Smooth muscle cell (in vitro differentiated cells): ENCODE measurements at regions not wholly inside any gene's neighbourhood (a gene's known extent, or its start where the extent isn't known, plus 50 kb on each side); places are given as distances from the start of the nearest gene placed in this dataset.
A peak's percentile ranks its signal among the peaks of the same experiment; 100 is the strongest.

ENCODE experiments used
- DNase-seq: peaks from one replicate; lab custom pipeline; 2025; ENCODE audit not compliant: unreplicated experiment; lab: John Stamatoyannopoulos, UW
- H2AFZ ChIP-seq: fragments of 200-600 bp; sonication (generic); 2 replicates; pipeline ENCODE4 v1.6.0; 2016; ENCODE audit warnings: antibody characterized with exemption, low read depth, mild to moderate bottlenecking
- H3F3A ChIP-seq: fragments of 200-600 bp; sonication (generic); 2 replicates; pipeline ENCODE4 v1.6.0; 2017; ENCODE audit warnings: antibody characterized with exemption, low read depth
- H3K27ac ChIP-seq: fragments of 200-600 bp; sonication (generic); 2 replicates; pipeline ENCODE4 v1.5.1; 2016; ENCODE audit warnings: low read depth, mild to moderate bottlenecking
- H3K27me3 ChIP-seq: fragments of 200-600 bp; sonication (generic); 2 replicates; pipeline ENCODE4 v1.6.1; 2016; ENCODE audit warnings: low read depth, mild to moderate bottlenecking
- H3K36me3 ChIP-seq: fragments of 200-600 bp; sonication (generic); 2 replicates; pipeline ENCODE4 v1.5.1; 2016; ENCODE audit warnings: low read depth
- H3K4me1 ChIP-seq: fragments of 200-600 bp; sonication (generic); 2 replicates; pipeline ENCODE4 v1.5.1; 2016; ENCODE audit warnings: low read depth
- H3K4me2 ChIP-seq: fragments of 200-600 bp; sonication (generic); 2 replicates; pipeline ENCODE4 v1.6.0; 2016; ENCODE audit warnings: mild to moderate bottlenecking
- H3K4me3 ChIP-seq: fragments of 200-600 bp; sonication (generic); 2 replicates; pipeline ENCODE4 v1.5.1; 2016; ENCODE audit warnings: mild to moderate bottlenecking
- H3K79me2 ChIP-seq: fragments of 200-600 bp; sonication (generic); 2 replicates; pipeline ENCODE4 v1.6.0; 2016; ENCODE audit warnings: low read depth, mild to moderate bottlenecking
- H3K9ac ChIP-seq: fragments of 200-600 bp; sonication (generic); 2 replicates; pipeline ENCODE4 v1.6.0; 2016; ENCODE audit warnings: low read depth
- H3K9me3 ChIP-seq: fragments of 200-600 bp; sonication (generic); replicated peaks from 2 replicates; pipeline ENCODE4 v1.5.1; 2016; ENCODE audit warnings: low read depth
- H4K20me1 ChIP-seq: fragments of 200-600 bp; sonication (generic); 2 replicates; pipeline ENCODE4 v1.6.0; 2016; ENCODE audit warnings: low read depth
- WGBS: methylation state at CpG from one replicate; pipeline ENCODE4 v1.1.7; 2016; ENCODE audit warnings: low lambda C conversion rate; 5-methylcytosine and 5-hydroxymethylcytosine counted together
- TF ChIP-seq, protein P1 (sequence below): fragments of 200-600 bp; sonication (generic); IDR thresholded peaks from 2 replicates; pipeline ENCODE4 v1.5.1; 2017; ENCODE audit warnings: borderline replicate concordance, mild to moderate bottlenecking, antibody characterized with exemption; ENCODE audit not compliant: insufficient read depth, poor library complexity, severe bottlenecking

- no peaks in the 10 kb centered on the region for H3K79me2 ChIP-seq
- no peaks in the 10 kb centered on the region for H3K27me3 ChIP-seq
- no peak for DNase-seq
- H4K20me1 ChIP-seq = no peaks in the 10 kb centered on the region
- no peak overlapping the region for H3K9ac ChIP-seq
- peak overlapping the region; percentile 46 for H3K4me2 ChIP-seq
- H3K4me1 ChIP-seq = peaks cover 25% of the 10 kb centered on the region
- no peaks in the 10 kb centered on the region for H3K36me3 ChIP-seq
- 53% methylated on average over 1 of the region's 1 CpG for WGBS
- H3F3A ChIP-seq = peaks cover 4% of the 10 kb centered on the region
- H3K4me3 ChIP-seq = no peak overlapping the region
- H2AFZ ChIP-seq = no peak overlapping the region
- TF ChIP-seq, protein P1, sequence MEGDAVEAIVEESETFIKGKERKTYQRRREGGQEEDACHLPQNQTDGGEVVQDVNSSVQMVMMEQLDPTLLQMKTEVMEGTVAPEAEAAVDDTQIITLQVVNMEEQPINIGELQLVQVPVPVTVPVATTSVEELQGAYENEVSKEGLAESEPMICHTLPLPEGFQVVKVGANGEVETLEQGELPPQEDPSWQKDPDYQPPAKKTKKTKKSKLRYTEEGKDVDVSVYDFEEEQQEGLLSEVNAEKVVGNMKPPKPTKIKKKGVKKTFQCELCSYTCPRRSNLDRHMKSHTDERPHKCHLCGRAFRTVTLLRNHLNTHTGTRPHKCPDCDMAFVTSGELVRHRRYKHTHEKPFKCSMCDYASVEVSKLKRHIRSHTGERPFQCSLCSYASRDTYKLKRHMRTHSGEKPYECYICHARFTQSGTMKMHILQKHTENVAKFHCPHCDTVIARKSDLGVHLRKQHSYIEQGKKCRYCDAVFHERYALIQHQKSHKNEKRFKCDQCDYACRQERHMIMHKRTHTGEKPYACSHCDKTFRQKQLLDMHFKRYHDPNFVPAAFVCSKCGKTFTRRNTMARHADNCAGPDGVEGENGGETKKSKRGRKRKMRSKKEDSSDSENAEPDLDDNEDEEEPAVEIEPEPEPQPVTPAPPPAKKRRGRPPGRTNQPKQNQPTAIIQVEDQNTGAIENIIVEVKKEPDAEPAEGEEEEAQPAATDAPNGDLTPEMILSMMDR = no peak
- no peaks in the 10 kb centered on the region for H3K9me3 ChIP-seq
- H3K27ac ChIP-seq = no peak overlapping the region
Measured at GRCh38 chr11:106480581-106481190, 403.2 kb downstream of the AASDHPPT start.

- Histone ChIP-seq H3K27ac (no peak overlapping the region), H3K9ac (no peak overlapping the region), H4K20me1 (no peaks in the 10 kb centered on the region), H3K9me3 (no peaks in the 10 kb centered on the region), H3K4me2 (peak overlapping the region; percentile 41), H3K4me3 (no peak overlapping the region), H3K36me3 (no peaks in the 10 kb centered on the region), H2AFZ (no peak overlapping the region), H3K27me3 (no peaks in the 10 kb centered on the region), H3F3A (peaks cover 4% of the 10 kb centered on the region), H3K4me1 (peaks cover 25% of the 10 kb centered on the region), H3K79me2 (no peaks in the 10 kb centered on the region)
- 15% methylated on average over 3 of the region's 3 CpGs for WGBS
- no peak for DNase-seq
- TF ChIP-seq, protein P1 = no peak
Measured at GRCh38 chr11:106482917-106483785, 405.7 kb downstream of the AASDHPPT start.

- H2AFZ ChIP-seq = no peak overlapping the region
- no peaks in the 10 kb centered on the region for H3K9me3 ChIP-seq
- H3K4me3 ChIP-seq = no peak overlapping the region
- no peaks in the 10 kb centered on the region for H4K20me1 ChIP-seq
- no peaks in the 10 kb centered on the region for H3K36me3 ChIP-seq
- H3K4me1 ChIP-seq = no peaks in the 10 kb centered on the region
- H3K27ac ChIP-seq = no peak overlapping the region
- H3K4me2 ChIP-seq = no peak overlapping the region
- H3K9ac ChIP-seq = no peak overlapping the region
- H3K79me2 ChIP-seq = no peaks in the 10 kb centered on the region
- no peaks in the 10 kb centered on the region for H3F3A ChIP-seq
- TF ChIP-seq, protein P1 = no peak
- DNase-seq = no peak
- H3K27me3 ChIP-seq = no peaks in the 10 kb centered on the region
Measured at GRCh38 chr11:106491751-106492150, 414.3 kb downstream of the AASDHPPT start.

DNA sequence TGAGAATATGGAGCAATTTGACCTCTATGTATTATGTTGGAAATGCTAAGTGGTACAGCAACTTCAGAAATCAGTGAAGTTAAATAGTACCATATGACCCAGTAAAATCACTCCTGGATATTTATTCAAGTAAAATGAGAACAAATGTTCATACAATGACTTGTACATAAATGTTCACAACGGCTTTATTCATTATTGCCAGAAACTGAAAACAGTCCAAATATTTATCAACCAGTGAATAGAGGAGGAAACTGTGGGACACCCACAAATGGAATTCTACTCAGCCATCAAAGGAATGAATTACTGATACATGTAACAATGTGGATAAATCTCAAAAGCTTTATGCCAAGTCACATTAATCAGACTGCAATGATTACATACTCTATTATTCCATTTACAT lies 416.3 kb downstream of the AASDHPPT start:
- Histone ChIP-seq H3K4me1 (no peaks in the 10 kb centered on the region), H3K79me2 (no peaks in the 10 kb centered on the region), H3K27ac (no peak overlapping the region), H3K4me2 (no peak overlapping the region), H2AFZ (no peak overlapping the region), H3K27me3 (no peaks in the 10 kb centered on the region), H3K4me3 (no peak overlapping the region), H4K20me1 (no peaks in the 10 kb centered on the region), H3K9me3 (no peaks in the 10 kb centered on the region), H3K36me3 (no peaks in the 10 kb centered on the region), H3K9ac (no peak overlapping the region), H3F3A (no peaks in the 10 kb centered on the region)
- DNase-seq = no peak
- TF ChIP-seq, protein P1 = no peak
- WGBS = 92% methylated on average over 1 of the region's 1 CpG
